KOPT-K1 (cell line): ENCODE measurements at regions not wholly inside any gene's neighbourhood (a gene's known extent, or its start where the extent isn't known, plus 50 kb on each side); places are given as distances from the start of the nearest gene placed in this dataset.

Experiments used
- H3K27ac ChIP-seq: fragments of 200-600 bp; sonication (generic); 2 replicates; pipeline ENCODE4 v1.5.1; 2016; ENCODE audit warnings: antibody characterized with exemption, mild to moderate bottlenecking, low read depth, low read length; ENCODE audit not compliant: poor library complexity, severe bottlenecking
- H3K36me3 ChIP-seq: fragments of 200-600 bp; sonication (generic); 2 replicates; pipeline ENCODE4 v1.5.1; 2017; ENCODE audit warnings: antibody characterized with exemption, mild to moderate bottlenecking, low read length, moderate library complexity; ENCODE audit not compliant: insufficient read depth
- H3K9me3 ChIP-seq: fragments of 200-600 bp; sonication (generic); 2 replicates; pipeline ENCODE4 v1.5.1; 2017; ENCODE audit warnings: antibody characterized with exemption, low read length, mild to moderate bottlenecking; ENCODE audit not compliant: insufficient read depth, poor library complexity, severe bottlenecking

DNA sequence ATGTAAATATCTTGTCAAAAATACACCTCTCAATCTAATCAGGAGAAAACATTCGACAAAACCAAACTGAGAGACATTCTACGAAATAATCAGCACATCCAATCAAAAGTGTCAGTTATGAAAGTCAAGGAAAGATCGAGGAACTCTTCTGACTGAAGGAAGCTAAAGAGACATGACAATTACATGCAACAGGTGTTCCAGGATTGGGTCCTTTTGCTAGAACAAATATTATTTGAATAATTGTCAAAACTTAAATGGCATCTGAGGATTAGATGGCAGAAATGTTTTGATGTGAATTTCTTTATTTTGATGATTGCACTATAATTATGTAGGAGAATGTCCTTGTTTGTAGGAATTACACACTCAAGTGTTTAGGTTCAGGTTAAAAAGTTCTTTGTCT, 124.1 kb upstream of the HES1 start:
- Histone ChIP-seq H3K9me3 (no peaks in the 10 kb centered on the region), H3K36me3 (no peaks in the 10 kb centered on the region), H3K27ac (no peak overlapping the region)

DNA sequence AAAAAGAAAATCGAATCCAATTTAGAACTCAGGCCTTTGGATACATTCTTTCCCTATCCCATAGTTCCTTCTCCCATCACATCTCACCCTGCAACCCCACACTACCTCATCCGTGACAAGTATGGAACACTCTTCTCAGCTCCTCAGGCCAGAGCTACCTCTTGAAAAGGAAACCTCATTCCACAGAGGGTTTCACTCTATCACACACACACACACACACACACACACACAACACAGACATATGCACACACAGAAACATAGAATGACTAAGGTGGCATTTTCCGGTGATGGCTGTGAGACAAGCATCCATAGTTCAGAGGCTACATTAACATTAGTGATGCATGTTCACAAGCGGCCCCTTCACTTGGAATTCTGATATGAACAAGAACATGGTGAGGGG, 122.0 kb upstream of the HES1 start:
- Histone ChIP-seq H3K36me3 (no peaks in the 10 kb centered on the region), H3K9me3 (no peaks in the 10 kb centered on the region), H3K27ac (no peak overlapping the region)

DNA sequence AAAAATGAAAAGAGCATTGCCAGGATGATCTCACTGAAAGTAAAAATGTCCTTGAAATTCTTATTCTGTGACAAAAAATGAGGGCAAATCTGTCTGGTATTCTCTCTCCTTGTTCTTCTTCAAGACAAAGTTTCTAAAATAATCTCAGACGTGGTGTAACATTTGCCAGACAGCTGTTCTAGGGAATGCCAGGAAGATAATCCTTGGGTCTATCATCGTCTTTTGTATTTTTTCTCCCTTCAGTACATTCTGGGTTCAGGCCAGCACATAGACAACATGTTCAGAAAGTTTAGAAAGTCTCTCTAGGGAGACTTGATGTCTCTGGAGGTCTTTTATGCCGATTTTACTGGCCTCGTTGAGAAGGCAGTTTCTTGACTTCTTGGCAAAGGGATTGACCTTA, 121.2 kb upstream of the HES1 start:
- Histone ChIP-seq H3K36me3 (no peaks in the 10 kb centered on the region), H3K27ac (no peak overlapping the region), H3K9me3 (no peaks in the 10 kb centered on the region)

DNA sequence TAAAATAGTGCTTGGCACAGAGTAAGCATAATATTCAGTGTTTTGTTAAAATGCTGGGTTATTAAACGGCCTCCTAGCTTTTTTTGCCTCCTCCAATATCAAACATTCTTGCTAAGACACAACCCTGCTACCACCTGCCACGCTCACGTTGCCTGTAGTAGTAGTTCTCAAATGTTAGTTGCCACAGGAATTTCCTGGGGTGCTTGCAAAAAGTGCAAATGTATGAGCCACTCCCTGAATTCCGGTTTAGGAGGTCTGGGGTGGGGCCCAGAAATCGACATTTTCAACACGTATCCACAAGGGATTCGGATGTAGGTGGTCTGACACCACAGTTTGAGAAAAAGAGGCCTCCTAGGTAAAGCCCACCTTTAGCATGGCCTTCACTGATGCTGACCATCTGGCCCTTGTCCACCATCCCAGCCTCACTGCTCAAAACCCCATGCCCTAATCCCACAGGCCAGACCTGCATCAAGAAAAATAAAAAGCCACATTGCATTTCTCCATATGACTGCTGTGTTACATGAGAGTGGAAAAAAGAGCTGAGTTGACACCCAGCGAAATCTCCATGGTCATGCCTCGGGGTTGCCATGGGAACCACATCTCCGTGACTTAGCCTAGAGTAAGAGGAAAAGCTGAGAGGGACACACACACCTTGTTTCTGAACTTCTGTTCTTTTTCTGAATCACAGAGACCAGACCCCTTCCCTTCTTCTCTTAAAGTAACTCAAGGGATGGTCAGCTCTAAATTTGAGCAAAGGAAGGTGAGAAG, 116.4 kb upstream of the HES1 start:
- Histone ChIP-seq H3K27ac (no peak overlapping the region), H3K9me3 (no peaks in the 10 kb centered on the region), H3K36me3 (no peaks in the 10 kb centered on the region)

- Histone ChIP-seq H3K27ac (no peak overlapping the region), H3K36me3 (no peaks in the 10 kb centered on the region), H3K9me3 (no peaks in the 10 kb centered on the region)
Measured at GRCh38 chr3:194022052-194022451, 113.9 kb upstream of the HES1 start.

- Histone ChIP-seq H3K27ac (no peak overlapping the region), H3K36me3 (no peaks in the 10 kb centered on the region), H3K9me3 (no peaks in the 10 kb centered on the region)
Measured at GRCh38 chr3:194022816-194023215, 113.1 kb upstream of the HES1 start.

GRCh38 chr3:194023501-194024280, 112.3 kb upstream of the HES1 start:
- Histone ChIP-seq H3K27ac (no peak overlapping the region), H3K36me3 (no peaks in the 10 kb centered on the region), H3K9me3 (no peaks in the 10 kb centered on the region)

GRCh38 chr3:194025119-194025518, 110.8 kb upstream of the HES1 start:
- Histone ChIP-seq H3K9me3 (no peaks in the 10 kb centered on the region), H3K36me3 (no peaks in the 10 kb centered on the region), H3K27ac (no peak overlapping the region)

DNA sequence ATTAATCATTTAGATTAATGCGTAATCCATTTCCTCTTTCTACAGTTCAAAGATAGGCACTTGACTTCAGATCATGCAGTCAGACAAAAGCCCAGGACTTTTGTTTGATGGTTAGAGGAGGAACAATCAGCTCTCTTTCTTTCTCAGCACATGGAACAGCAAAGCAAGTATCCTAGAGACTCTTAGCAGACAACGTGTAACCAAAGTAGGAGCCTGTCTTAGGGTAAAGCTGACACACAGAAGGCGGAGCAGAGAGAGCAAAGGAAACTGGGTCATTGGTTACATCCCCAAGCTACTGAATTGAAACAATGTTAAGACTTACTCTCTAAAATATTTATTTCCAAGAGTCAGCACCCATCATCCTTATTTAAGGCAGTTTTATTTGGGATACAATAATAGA, 110.0 kb upstream of the HES1 start:
- Histone ChIP-seq H3K27ac (no peak overlapping the region), H3K9me3 (no peaks in the 10 kb centered on the region), H3K36me3 (no peaks in the 10 kb centered on the region)

DNA sequence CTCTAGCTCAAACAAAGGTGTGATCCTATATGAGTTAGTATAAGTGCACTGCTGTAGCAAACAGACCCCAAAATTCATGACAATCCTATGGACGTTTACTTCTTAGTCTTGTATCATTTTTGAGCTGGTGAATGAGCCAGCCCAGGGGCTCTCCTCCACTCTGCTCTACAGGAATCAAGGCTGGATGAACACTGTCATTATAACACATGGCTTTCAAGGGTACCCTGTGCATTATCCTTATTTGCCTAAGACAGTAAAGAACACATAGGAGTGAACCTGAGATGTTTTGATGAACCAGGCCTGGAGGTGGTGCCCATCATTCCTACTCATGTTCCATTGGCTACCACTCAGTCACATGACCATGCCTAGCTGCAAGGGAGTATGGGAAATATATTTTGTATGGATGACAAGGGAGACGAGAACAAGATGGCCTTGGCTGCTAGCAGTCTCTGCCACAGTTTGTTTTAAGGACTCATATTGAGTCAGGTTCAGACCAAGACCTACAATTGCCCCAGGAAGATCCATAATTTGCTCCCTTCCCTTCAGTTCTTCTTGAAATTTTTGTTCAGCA, 107.4 kb upstream of the HES1 start:
- no peaks in the 10 kb centered on the region for H3K36me3 ChIP-seq
- H3K27ac ChIP-seq = no peak overlapping the region

GRCh38 chr3:194029846-194030245, 106.1 kb upstream of the HES1 start:
- Histone ChIP-seq H3K27ac (no peak overlapping the region), H3K9me3 (no peaks in the 10 kb centered on the region), H3K36me3 (no peaks in the 10 kb centered on the region)

More for the DNA sequence above, 107.4 kb upstream of the HES1 start:
- H3K9me3 ChIP-seq = no peaks in the 10 kb centered on the region

DNA sequence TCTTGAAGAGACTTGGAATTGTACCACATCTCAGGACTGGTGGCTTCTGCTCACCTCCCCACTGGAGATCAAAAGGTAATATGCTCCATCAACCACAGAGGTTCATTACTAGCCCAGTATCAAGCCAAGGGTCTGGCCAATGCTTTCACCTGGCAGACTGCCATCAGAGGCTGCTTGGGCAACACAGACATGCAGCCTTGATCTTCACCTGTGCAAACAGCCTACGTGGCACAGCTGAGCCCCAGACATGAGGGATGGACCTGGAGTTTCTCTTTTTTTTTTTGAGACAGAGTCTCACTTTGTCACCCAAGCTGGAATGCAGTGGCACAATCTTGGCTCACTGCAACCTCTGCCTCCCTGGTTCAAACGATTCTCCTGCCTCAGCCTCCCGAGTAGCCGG, 105.6 kb upstream of the HES1 start:
- Histone ChIP-seq H3K27ac (no peak overlapping the region), H3K36me3 (no peaks in the 10 kb centered on the region), H3K9me3 (no peaks in the 10 kb centered on the region)

DNA sequence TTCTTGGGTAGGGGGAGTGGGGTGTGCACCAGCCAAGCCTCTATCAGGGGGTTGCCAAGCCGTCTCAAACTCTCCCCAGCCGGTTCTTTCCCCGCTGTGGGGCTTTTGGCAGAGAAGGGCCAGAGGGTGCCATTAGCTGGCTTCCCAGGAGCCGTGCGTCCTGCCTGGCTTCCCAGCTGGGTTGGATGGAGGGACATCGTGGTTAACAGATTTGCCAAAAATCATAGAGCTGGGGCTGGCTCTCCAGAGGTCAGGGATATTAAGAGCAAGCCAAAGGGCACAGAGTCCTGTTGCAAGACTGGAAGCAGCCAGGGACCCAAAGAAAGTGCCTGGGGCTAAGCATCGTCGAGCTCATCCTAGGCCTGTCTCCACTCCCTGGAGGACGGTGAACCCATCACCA, 104.6 kb upstream of the HES1 start:
- H3K36me3 ChIP-seq = no peaks in the 10 kb centered on the region
- no peak overlapping the region for H3K27ac ChIP-seq
- H3K9me3 ChIP-seq = no peaks in the 10 kb centered on the region

GRCh38 chr3:194031867-194032635, 103.9 kb upstream of the HES1 start:
- Histone ChIP-seq H3K9me3 (no peaks in the 10 kb centered on the region), H3K27ac (no peak overlapping the region), H3K36me3 (no peaks in the 10 kb centered on the region)

DNA sequence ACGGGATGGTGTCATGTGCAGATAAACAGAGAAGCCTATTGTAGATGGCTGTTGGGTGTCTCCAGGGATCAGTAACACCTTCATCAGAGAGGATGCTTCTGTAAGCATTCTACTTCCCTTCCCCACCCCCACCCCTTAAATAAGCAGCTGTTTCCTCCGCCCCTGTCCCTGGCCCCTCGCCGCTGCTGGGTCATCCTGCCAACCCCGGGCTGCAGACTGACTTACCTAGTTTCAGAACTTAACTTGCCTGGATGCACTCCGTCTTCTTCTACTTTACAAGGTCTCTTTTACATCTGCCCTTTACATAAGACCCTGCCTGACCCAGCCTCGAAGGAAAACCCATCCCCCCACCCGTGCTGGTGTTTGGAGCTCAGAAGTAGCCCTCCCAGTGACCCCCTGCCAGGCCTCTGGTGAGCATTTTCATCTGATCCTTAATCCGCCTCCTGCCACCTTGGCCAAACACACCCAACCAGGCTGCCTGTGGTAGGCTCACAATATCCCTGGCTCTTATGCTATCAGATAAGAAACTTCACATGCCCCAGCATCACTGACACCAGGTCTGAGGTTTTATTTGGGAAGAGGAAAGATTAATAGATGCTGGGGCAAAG, 103.0 kb upstream of the HES1 start:
- H3K27ac ChIP-seq = no peak overlapping the region
- no peaks in the 10 kb centered on the region for H3K36me3 ChIP-seq
- no peaks in the 10 kb centered on the region for H3K9me3 ChIP-seq
